ENCODE measurements at regions not wholly inside any gene's neighbourhood (a gene's known extent, or its start where the extent isn't known, plus 50 kb on each side); places are given as distances from the start of the nearest gene placed in this dataset.

GRCh38 chr4:45358573-45359506 lies 632.5 kb upstream of the GNPDA2 start:
- Mint-ChIP-seq H3K4me3 (no peak overlapping the region), H3K27ac (no peak overlapping the region), H3K36me3 (ENCODE audit: low read depth) (no peaks in the 10 kb centered on the region), H3K9me3 (peaks cover 8% of the 10 kb centered on the region), H3K27me3 (no peaks in the 10 kb centered on the region), H3K4me1 (no peaks in the 10 kb centered on the region)
- ChIA-PET POLR2A (no interaction called here), CTCF (no interaction called here)
- intact Hi-C loops (cut with micrococcal nuclease): no loop called here
- TF ChIP-seq CTCF (IDR thresholded peaks at IDR 0.05): no peak
- DNase-seq (no peak), ATAC-seq (ENCODE audit: low read depth) (no peak)

GRCh38 chr4:45353161-45353560 lies 626.8 kb upstream of the GNPDA2 start:
- no peaks in the 10 kb centered on the region for H3K27me3 Mint-ChIP-seq
- H3K27ac Mint-ChIP-seq: no peak overlapping the region
- CTCF ChIA-PET: no interaction called here
- no peak overlapping the region for H3K4me3 Mint-ChIP-seq
- intact Hi-C loops (cut with micrococcal nuclease): no loop called here
- DNase-seq: no peak
- no peak for ATAC-seq (ENCODE audit: low read depth)
- H3K4me1 Mint-ChIP-seq: no peaks in the 10 kb centered on the region
- H3K36me3 Mint-ChIP-seq (ENCODE audit: low read depth): no peaks in the 10 kb centered on the region
- POLR2A ChIA-PET: no interaction called here
- TF ChIP-seq CTCF (IDR thresholded peaks at IDR 0.05): no peak
- no peaks in the 10 kb centered on the region for H3K9me3 Mint-ChIP-seq

GRCh38 chr4:45350438-45350837 lies 624.1 kb upstream of the GNPDA2 start:
- no peaks in the 10 kb centered on the region for H3K4me1 Mint-ChIP-seq
- ATAC-seq (ENCODE audit: low read depth) (no peak), DNase-seq (no peak)
- POLR2A ChIA-PET: no interaction called here
- H3K4me3 Mint-ChIP-seq: no peak overlapping the region
- intact Hi-C loops (cut with micrococcal nuclease): no loop called here
- no peaks in the 10 kb centered on the region for H3K27me3 Mint-ChIP-seq
- H3K36me3 Mint-ChIP-seq (ENCODE audit: low read depth): no peaks in the 10 kb centered on the region
- no peaks in the 10 kb centered on the region for H3K9me3 Mint-ChIP-seq
- no peak for TF ChIP-seq CTCF (IDR thresholded peaks at IDR 0.05)
- CTCF ChIA-PET: no interaction called here
- H3K27ac Mint-ChIP-seq: no peak overlapping the region

- H3K4me3 Mint-ChIP-seq: no peak overlapping the region
- H3K27me3 Mint-ChIP-seq: no peaks in the 10 kb centered on the region
- no peak for TF ChIP-seq CTCF (IDR thresholded peaks at IDR 0.05)
- intact Hi-C loops (cut with micrococcal nuclease): no loop called here
- ChIA-PET POLR2A (no interaction called here), CTCF (no interaction called here)
- no peaks in the 10 kb centered on the region for H3K36me3 Mint-ChIP-seq (ENCODE audit: low read depth)
- DNase-seq: no peak
- H3K9me3 Mint-ChIP-seq: no peaks in the 10 kb centered on the region
- no peaks in the 10 kb centered on the region for H3K4me1 Mint-ChIP-seq
- no peak overlapping the region for H3K27ac Mint-ChIP-seq
- no peak for ATAC-seq (ENCODE audit: low read depth)
These were observed 623.5 kb upstream of the GNPDA2 start for GRCh38 chr4:45349859-45350258.

GRCh38 chr4:45346816-45347435 lies 620.6 kb upstream of the GNPDA2 start:
- Mint-ChIP-seq H3K27ac (no peak overlapping the region), H3K9me3 (no peaks in the 10 kb centered on the region), H3K36me3 (ENCODE audit: low read depth) (no peaks in the 10 kb centered on the region), H3K27me3 (no peaks in the 10 kb centered on the region), H3K4me1 (no peaks in the 10 kb centered on the region), H3K4me3 (no peak overlapping the region)
- no peak for TF ChIP-seq CTCF (IDR thresholded peaks at IDR 0.05)
- CTCF ChIA-PET: no interaction called here
- POLR2A ChIA-PET: no interaction called here
- DNase-seq (no peak), ATAC-seq (ENCODE audit: low read depth) (no peak)
- intact Hi-C loops (cut with micrococcal nuclease): no loop called here
